KBM-7 (cell line): ENCODE measurements at regions not wholly inside any gene's neighbourhood (a gene's known extent, or its start where the extent isn't known, plus 50 kb on each side); places are given as distances from the start of the nearest gene placed in this dataset.
"Not testable (repeated sequence)": the region's sequence is repeated elsewhere in the genome, so short reads cannot be mapped to it uniquely, and the experiment has no call there.

ENCODE experiments used
- DNase-seq: peaks from one replicate; pipeline ENCODE4 v3.0.0-alpha.2; 2015
- in situ Hi-C: fragments of 300-500 bp; cut with MboI; formaldehyde crosslinking; loops from 2 replicates; pipeline ENCODE4 v1.14.3; 2020; ENCODE audit warnings: low sequenced_read_pairs, low pct_unique_long_range_greater_than_20kb, mixed read lengths

- in situ Hi-C loops = no loop called here
- DNase-seq = no peak
These were observed 310.3 kb upstream of the ZFP42 start for GRCh38 chr4:187685247-187685646.

- no peak for DNase-seq
- in situ Hi-C loops = no loop called here
These were observed 307.9 kb upstream of the ZFP42 start for GRCh38 chr4:187687697-187688096.

GRCh38 chr4:187692626-187693025 lies 302.9 kb upstream of the ZFP42 start:
- no peak for DNase-seq
- in situ Hi-C loops = no loop called here

- DNase-seq, in situ Hi-C loops: not testable (repeated sequence)
These were observed 300.0 kb upstream of the ZFP42 start for GRCh38 chr4:187695531-187695930.

- in situ Hi-C loops = no loop called here
- no peak for DNase-seq
These were observed 284.0 kb upstream of the ZFP42 start for GRCh38 chr4:187711586-187711985.

GRCh38 chr4:187714957-187715356 lies 280.6 kb upstream of the ZFP42 start:
- no peak for DNase-seq
- in situ Hi-C loops = no loop called here

GRCh38 chr4:187715466-187715865 lies 280.1 kb upstream of the ZFP42 start:
- peak; percentile 0 for DNase-seq
- in situ Hi-C loops = no loop called here

GRCh38 chr4:187724456-187724855 lies 271.1 kb upstream of the ZFP42 start:
- in situ Hi-C loops = no loop called here
- no peak for DNase-seq

GRCh38 chr4:187726485-187726884 lies 269.1 kb upstream of the ZFP42 start:
- no peak for DNase-seq
- in situ Hi-C loops = no loop called here

GRCh38 chr4:187732524-187732923 lies 263.0 kb upstream of the ZFP42 start:
- in situ Hi-C loops = no loop called here
- no peak for DNase-seq

GRCh38 chr4:187739771-187740170 lies 255.8 kb upstream of the ZFP42 start:
- in situ Hi-C loops = no loop called here
- DNase-seq = no peak

GRCh38 chr4:187744911-187745310 lies 250.7 kb upstream of the ZFP42 start:
- in situ Hi-C loops = no loop called here
- no peak for DNase-seq

- DNase-seq, in situ Hi-C loops: not testable (repeated sequence)
These were observed 244.9 kb upstream of the ZFP42 start for GRCh38 chr4:187750652-187751051.

GRCh38 chr4:187767158-187767557 lies 228.4 kb upstream of the ZFP42 start:
- no peak for DNase-seq
- in situ Hi-C loops = no loop called here

- no peak for DNase-seq
- in situ Hi-C loops = no loop called here
These were observed 227.9 kb upstream of the ZFP42 start for GRCh38 chr4:187767687-187768086.

GRCh38 chr4:187770345-187770744 lies 225.2 kb upstream of the ZFP42 start:
- in situ Hi-C loops = no loop called here
- DNase-seq = no peak

GRCh38 chr4:187777954-187778353 lies 217.6 kb upstream of the ZFP42 start:
- in situ Hi-C loops = no loop called here

GRCh38 chr4:187780070-187780469 lies 215.5 kb upstream of the ZFP42 start:
- no peak for DNase-seq
- in situ Hi-C loops = no loop called here

More at GRCh38 chr4:187777954-187778353, 217.6 kb upstream of the ZFP42 start:
- no peak for DNase-seq

- in situ Hi-C loops = no loop called here
- DNase-seq = no peak
These were observed 213.2 kb upstream of the ZFP42 start for GRCh38 chr4:187782286-187782824.

- in situ Hi-C loops = no loop called here
- DNase-seq = no peak
These were observed 209.4 kb upstream of the ZFP42 start for GRCh38 chr4:187786190-187786589.

GRCh38 chr4:187789078-187789477 lies 206.5 kb upstream of the ZFP42 start:
- in situ Hi-C loops = no loop called here

GRCh38 chr4:187795737-187796136 lies 199.8 kb upstream of the ZFP42 start:
- no peak for DNase-seq
- in situ Hi-C loops = no loop called here

More at GRCh38 chr4:187789078-187789477, 206.5 kb upstream of the ZFP42 start:
- DNase-seq = no peak
